NB4 (cell line): ENCODE measurements at regions not wholly inside any gene's neighbourhood (a gene's known extent, or its start where the extent isn't known, plus 50 kb on each side); places are given as distances from the start of the nearest gene placed in this dataset.
"Not testable (repeated sequence)": the region's sequence is repeated elsewhere in the genome, so short reads cannot be mapped to it uniquely, and the experiment has no call there.

Experiments used
- DNase-seq: peaks from one replicate; pipeline ENCODE4 v3.0.0; 2010; ENCODE audit warnings: low read depth
- H3K4me3 ChIP-seq: one replicate; pipeline ENCODE4 v1.5.1; 2011; ENCODE audit warnings: mild to moderate bottlenecking, low read depth, low read length, moderate library complexity
- MYC ChIP-seq: IDR thresholded peaks from 2 replicates; pipeline ENCODE4 v1.6.1; 2011; ENCODE audit warnings: low read depth, low read length
- POLR2A ChIP-seq: IDR thresholded peaks from 2 replicates; pipeline ENCODE4 v1.6.1; 2011; ENCODE audit warnings: mild to moderate bottlenecking; ENCODE audit not compliant: insufficient read length; ENCODE audit errors: extremely low read depth
- TF ChIP-seq, protein P1 (sequence below): IDR thresholded peaks from one replicate; pipeline ENCODE4 v1.5.1; 2012; ENCODE audit warnings: low read depth, low read length
- TF ChIP-seq, protein P2 (sequence below): IDR thresholded peaks from 2 replicates; pipeline ENCODE4 v1.6.1; 2011; ENCODE audit warnings: low read depth, low read length

DNA sequence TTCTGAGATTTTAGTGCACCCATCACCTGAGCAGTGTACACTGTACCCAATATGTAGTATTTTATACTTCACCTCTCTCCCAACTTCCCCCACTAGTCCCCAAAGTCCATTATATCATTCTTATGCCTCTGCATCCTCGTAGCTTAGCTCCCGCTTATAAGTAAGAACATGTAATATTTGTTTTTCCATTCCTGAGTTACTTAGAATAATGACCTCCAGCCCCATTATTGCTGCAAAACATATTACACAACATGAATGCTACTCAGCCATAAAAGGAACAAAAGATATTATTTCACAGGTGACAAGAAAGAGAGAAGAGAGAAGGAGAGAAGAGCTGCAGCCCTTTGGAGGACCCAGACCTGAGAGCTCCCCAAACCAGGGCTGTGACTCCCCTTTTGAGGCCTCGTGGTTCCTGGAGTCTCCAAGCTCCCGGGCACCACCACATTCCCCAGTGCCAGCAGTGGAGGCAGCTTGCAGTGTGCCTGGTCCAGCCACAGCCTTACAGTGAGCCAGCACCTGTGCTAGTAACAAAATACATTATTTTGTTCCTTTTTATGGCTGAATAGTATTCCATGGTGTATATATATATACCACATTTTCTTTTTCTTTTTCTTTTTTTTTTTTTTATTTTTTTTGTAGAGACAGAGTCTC is 194.5 kb upstream of the DAB2 start:
- H3K4me3 ChIP-seq, result no peak overlapping the region
- DNase-seq, result no peak
- TF ChIP-seq POLR2A, result no peak
- TF ChIP-seq, protein P1, sequence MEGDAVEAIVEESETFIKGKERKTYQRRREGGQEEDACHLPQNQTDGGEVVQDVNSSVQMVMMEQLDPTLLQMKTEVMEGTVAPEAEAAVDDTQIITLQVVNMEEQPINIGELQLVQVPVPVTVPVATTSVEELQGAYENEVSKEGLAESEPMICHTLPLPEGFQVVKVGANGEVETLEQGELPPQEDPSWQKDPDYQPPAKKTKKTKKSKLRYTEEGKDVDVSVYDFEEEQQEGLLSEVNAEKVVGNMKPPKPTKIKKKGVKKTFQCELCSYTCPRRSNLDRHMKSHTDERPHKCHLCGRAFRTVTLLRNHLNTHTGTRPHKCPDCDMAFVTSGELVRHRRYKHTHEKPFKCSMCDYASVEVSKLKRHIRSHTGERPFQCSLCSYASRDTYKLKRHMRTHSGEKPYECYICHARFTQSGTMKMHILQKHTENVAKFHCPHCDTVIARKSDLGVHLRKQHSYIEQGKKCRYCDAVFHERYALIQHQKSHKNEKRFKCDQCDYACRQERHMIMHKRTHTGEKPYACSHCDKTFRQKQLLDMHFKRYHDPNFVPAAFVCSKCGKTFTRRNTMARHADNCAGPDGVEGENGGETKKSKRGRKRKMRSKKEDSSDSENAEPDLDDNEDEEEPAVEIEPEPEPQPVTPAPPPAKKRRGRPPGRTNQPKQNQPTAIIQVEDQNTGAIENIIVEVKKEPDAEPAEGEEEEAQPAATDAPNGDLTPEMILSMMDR, result no peak
- TF ChIP-seq MYC, result no peak
- TF ChIP-seq, protein P2, sequence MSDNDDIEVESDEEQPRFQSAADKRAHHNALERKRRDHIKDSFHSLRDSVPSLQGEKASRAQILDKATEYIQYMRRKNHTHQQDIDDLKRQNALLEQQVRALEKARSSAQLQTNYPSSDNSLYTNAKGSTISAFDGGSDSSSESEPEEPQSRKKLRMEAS, result no peak

DNA sequence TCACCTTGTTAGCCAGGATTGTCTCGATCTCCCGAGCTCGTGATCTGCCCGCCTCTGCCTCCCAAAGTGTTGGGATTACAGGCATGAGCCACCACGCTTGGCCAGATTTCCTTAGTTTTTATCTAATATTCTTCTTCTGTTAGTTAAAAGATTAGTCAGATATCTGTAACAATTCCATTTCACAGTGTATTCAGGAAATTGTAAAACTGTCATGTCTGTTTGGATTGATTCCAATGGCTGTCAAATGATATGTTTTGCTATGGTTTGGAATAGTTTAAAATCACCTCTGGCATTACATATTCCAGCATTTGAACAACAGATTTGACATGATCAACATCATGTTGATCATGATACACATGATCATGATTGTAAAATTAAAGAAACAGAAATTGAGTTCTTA is 193.6 kb upstream of the DAB2 start:
- TF ChIP-seq MYC (no peak), POLR2A (no peak)
- TF ChIP-seq, protein P1, result no peak
- no peak for DNase-seq
- no peak overlapping the region for H3K4me3 ChIP-seq

DNA sequence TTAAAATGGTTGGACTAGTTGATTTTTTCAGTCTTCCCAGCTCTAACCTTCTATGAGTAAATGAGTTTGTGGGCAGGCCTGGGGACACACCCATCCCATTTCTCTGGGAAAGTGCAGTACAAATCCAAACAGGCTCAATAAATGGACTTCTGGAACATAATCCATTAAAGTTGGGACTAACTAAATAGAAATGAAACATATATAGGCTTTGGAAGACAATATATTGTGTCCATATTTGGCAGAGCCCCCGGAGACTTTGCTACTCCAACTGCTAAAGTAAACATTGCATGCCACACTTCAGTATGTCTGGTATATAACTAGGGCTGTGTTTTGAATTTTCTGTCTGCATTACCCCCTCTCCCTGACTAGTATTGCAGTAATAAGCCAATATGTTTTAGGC is 191.4 kb upstream of the DAB2 start:
- no peak for DNase-seq
- TF ChIP-seq, protein P1, result no peak
- TF ChIP-seq, protein P2, result no peak
- TF ChIP-seq MYC, result no peak
- TF ChIP-seq POLR2A, result no peak
- no peak overlapping the region for H3K4me3 ChIP-seq

DNA sequence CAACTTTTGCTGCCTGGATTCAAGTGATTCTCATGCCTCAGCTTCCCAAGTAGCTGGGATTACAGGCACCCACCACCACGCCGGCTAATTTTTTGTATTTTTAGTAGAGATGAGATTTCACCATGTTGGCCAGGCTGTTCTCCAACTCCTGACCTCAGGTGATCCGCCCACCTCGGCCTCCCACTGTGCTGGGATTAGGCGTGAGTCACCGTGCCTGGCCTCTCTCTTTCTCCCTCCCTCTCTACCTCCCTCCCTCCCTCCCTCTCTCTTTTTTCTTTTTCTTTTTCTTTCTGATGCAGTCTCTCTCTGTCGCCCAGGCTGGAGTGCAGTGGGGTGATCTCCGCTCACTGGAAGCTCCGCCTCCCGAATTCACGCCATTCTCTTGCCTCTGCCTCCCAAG is 186.3 kb upstream of the DAB2 start:
- not testable (repeated sequence) for DNase-seq

DNA sequence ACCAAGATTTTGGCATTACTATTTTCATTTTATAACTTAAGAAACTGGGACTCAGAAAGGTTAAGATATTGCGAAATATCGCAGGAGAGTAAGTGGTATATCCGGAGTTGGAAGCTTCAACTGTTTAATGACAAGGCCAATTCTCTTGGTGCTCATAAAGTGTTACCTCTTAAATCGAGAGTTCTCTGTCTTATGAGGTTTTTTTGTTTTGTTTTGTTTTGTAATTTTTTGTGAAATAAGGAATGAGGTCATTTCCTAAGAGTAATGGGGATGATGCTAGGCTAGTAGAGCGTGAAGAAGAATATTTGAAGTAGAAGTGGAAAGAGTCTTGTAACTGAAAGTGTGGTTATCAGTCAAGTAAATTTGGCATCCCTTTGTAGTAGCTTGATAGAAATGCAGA is 183.2 kb upstream of the DAB2 start:
- H3K4me3 ChIP-seq, result no peak overlapping the region
- no peak for TF ChIP-seq POLR2A
- TF ChIP-seq, protein P1, result no peak
- TF ChIP-seq, protein P2, result no peak
- TF ChIP-seq MYC, result no peak
- peak; percentile 9 for DNase-seq

More for the DNA sequence above, 186.3 kb upstream of the DAB2 start:
- not testable (repeated sequence) for H3K4me3 ChIP-seq

DNA sequence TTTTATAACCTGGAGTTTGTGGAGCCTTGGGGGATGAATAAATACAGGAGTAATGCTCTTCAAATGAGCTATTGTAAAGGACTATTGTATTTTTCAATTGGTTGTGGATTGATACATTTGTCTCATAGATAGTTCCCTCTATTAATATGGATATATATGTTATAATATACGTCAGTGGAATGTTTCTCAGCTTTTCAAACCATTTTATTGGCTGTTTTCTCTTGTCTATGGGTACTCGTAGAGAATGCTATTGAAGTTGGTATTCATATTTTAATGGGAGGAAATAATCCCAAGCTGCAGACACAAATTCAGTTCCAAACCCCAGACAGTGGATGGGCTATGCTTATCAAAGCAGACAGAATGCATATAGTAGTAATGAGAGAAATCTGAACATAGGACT is 181.8 kb upstream of the DAB2 start:
- no peak overlapping the region for H3K4me3 ChIP-seq
- DNase-seq, result no peak
- TF ChIP-seq, protein P1, result no peak
- no peak for TF ChIP-seq MYC
- no peak for TF ChIP-seq POLR2A
- TF ChIP-seq, protein P2, result no peak
